GM23338 (cell line): ENCODE measurements at regions not wholly inside any gene's neighbourhood (a gene's known extent, or its start where the extent isn't known, plus 50 kb on each side); places are given as distances from the start of the nearest gene placed in this dataset.

Experiments
- CREB1 ChIP-seq: fragments of 250-450 bp; sonication (Bioruptor Pico); IDR thresholded peaks from 2 replicates; pipeline ENCODE4 v1.5.0; 2020; ENCODE audit warnings: low read depth, mild to moderate bottlenecking, moderate library complexity
- JUNB ChIP-seq: IDR thresholded peaks from one replicate; pipeline ENCODE4 v1.6.1; 2016; ENCODE audit warnings: antibody characterized with exemption; ENCODE audit not compliant: unreplicated experiment
- ZNF462 ChIP-seq: fragments of 250-450 bp; sonication (Bioruptor Pico); IDR thresholded peaks from 2 replicates; pipeline ENCODE4 v1.5.0; 2020; ENCODE audit warnings: mild to moderate bottlenecking, moderate library complexity
- TF ChIP-seq, protein P1 (sequence below), 2 experiments: fragments of 200-600 bp in 1 of 2; sonication (generic) in 1 of 2; conservative IDR thresholded peaks; 2 replicates each; pipeline versions ENCODE4 v1.5.1 to v1.6.1; 2016 to 2017; ENCODE audit warnings: antibody characterized with exemption in 2 of 2, low read depth in 2 of 2, mild to moderate bottlenecking in 2 of 2, moderate library complexity in 1 of 2

GRCh38 chr1:14280909-14281308 lies 317.6 kb upstream of the KAZN start:
- TF ChIP-seq, protein P1, sequence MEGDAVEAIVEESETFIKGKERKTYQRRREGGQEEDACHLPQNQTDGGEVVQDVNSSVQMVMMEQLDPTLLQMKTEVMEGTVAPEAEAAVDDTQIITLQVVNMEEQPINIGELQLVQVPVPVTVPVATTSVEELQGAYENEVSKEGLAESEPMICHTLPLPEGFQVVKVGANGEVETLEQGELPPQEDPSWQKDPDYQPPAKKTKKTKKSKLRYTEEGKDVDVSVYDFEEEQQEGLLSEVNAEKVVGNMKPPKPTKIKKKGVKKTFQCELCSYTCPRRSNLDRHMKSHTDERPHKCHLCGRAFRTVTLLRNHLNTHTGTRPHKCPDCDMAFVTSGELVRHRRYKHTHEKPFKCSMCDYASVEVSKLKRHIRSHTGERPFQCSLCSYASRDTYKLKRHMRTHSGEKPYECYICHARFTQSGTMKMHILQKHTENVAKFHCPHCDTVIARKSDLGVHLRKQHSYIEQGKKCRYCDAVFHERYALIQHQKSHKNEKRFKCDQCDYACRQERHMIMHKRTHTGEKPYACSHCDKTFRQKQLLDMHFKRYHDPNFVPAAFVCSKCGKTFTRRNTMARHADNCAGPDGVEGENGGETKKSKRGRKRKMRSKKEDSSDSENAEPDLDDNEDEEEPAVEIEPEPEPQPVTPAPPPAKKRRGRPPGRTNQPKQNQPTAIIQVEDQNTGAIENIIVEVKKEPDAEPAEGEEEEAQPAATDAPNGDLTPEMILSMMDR (conservative IDR thresholded peaks at IDR 0.05; ENCODE audit: low read depth in 2 of 2): no peak
- no peak for TF ChIP-seq JUNB
- TF ChIP-seq ZNF462 (CRISPR knock-in tag): no peak
- no peak for TF ChIP-seq CREB1 (CRISPR knock-in tag)
